Osteoblast (primary cell): ENCODE measurements at regions not wholly inside any gene's neighbourhood (a gene's known extent, or its start where the extent isn't known, plus 50 kb on each side); places are given as distances from the start of the nearest gene placed in this dataset.

Experiments used
- DNase-seq: peaks from one replicate; pipeline ENCODE4 v3.0.0; 2011; ENCODE audit warnings: low spot score, mixed read lengths; ENCODE audit not compliant: insufficient read length; ENCODE audit errors: missing footprints
- H2AFZ ChIP-seq: 2 replicates; pipeline ENCODE4 v1.6.0; 2011; ENCODE audit warnings: mild to moderate bottlenecking, low read length
- H3K27ac ChIP-seq: 2 replicates; pipeline ENCODE4 v1.5.1; 2011; ENCODE audit warnings: mild to moderate bottlenecking, low read depth, low read length, moderate library complexity
- H3K27me3 ChIP-seq: 2 replicates; pipeline ENCODE4 v1.6.0; 2012; ENCODE audit warnings: mild to moderate bottlenecking, control low read depth, inconsistent platforms, low read length, moderate library complexity; ENCODE audit not compliant: insufficient read depth
- H3K36me3 ChIP-seq: 2 replicates; pipeline ENCODE4 v1.5.1; 2011; ENCODE audit warnings: mild to moderate bottlenecking, low read length, control low read depth, moderate library complexity; ENCODE audit not compliant: insufficient read depth
- H3K4me1 ChIP-seq: 2 replicates; pipeline ENCODE4 v1.5.1; 2011; ENCODE audit warnings: mild to moderate bottlenecking, low read length, control low read depth, moderate library complexity; ENCODE audit not compliant: insufficient read depth
- H3K4me2 ChIP-seq: 2 replicates; pipeline ENCODE4 v1.6.0; 2011; ENCODE audit warnings: mild to moderate bottlenecking, low read length; ENCODE audit not compliant: insufficient read depth
- H3K4me3 ChIP-seq: fragments of 200-600 bp; sonication (generic); 3 replicates; pipeline ENCODE4 v1.5.1; 2012; ENCODE audit warnings: mild to moderate bottlenecking, low read length, inconsistent platforms; ENCODE audit not compliant: insufficient read depth
- H3K79me2 ChIP-seq: 2 replicates; pipeline ENCODE4 v1.6.0; 2012; ENCODE audit warnings: mild to moderate bottlenecking, low read length, control low read depth, inconsistent platforms; ENCODE audit not compliant: insufficient read depth
- H3K9me3 ChIP-seq: 2 replicates; pipeline ENCODE4 v1.5.1; 2011; ENCODE audit warnings: low read depth, low read length, control low read depth
- H4K20me1 ChIP-seq: 2 replicates; pipeline ENCODE4 v1.6.0; 2012; ENCODE audit warnings: mild to moderate bottlenecking, low read length, control low read depth; ENCODE audit not compliant: insufficient read depth
- TF ChIP-seq, protein P1 (sequence below): IDR thresholded peaks from 2 replicates; pipeline ENCODE4 v1.5.1; 2011; ENCODE audit warnings: mild to moderate bottlenecking, low read depth, low read length, moderate library complexity; ENCODE audit errors: extremely low read depth

DNA sequence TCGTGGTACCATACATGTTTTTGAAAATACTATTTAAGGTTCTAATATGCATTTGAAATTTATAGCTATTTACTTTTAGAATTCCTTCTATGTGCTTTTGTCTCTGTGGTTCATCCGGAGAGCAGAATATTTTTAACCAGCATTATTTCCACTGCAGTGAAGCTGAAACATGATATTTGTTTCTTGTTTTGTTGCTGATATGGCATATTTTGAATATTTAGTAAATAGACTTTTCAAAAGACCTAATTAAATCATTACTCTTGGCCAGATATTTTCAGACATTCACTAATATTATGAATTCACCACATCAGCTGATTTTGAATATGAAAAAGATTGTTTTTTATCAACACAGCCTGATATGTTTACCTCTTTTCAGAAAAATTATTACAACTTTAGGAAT, 87.0 kb downstream of the FAT4 start:
- H3K9me3 ChIP-seq = no peaks in the 10 kb centered on the region
- no peak overlapping the region for H2AFZ ChIP-seq
- no peak overlapping the region for H3K27ac ChIP-seq
- H3K4me2 ChIP-seq = no peak overlapping the region
- no peaks in the 10 kb centered on the region for H4K20me1 ChIP-seq
- H3K4me1 ChIP-seq = peaks cover 2% of the 10 kb centered on the region
- no peaks in the 10 kb centered on the region for H3K36me3 ChIP-seq
- no peaks in the 10 kb centered on the region for H3K79me2 ChIP-seq
- no peaks in the 10 kb centered on the region for H3K27me3 ChIP-seq
- DNase-seq = no peak
- no peak overlapping the region for H3K4me3 ChIP-seq
- TF ChIP-seq, protein P1, sequence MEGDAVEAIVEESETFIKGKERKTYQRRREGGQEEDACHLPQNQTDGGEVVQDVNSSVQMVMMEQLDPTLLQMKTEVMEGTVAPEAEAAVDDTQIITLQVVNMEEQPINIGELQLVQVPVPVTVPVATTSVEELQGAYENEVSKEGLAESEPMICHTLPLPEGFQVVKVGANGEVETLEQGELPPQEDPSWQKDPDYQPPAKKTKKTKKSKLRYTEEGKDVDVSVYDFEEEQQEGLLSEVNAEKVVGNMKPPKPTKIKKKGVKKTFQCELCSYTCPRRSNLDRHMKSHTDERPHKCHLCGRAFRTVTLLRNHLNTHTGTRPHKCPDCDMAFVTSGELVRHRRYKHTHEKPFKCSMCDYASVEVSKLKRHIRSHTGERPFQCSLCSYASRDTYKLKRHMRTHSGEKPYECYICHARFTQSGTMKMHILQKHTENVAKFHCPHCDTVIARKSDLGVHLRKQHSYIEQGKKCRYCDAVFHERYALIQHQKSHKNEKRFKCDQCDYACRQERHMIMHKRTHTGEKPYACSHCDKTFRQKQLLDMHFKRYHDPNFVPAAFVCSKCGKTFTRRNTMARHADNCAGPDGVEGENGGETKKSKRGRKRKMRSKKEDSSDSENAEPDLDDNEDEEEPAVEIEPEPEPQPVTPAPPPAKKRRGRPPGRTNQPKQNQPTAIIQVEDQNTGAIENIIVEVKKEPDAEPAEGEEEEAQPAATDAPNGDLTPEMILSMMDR = no peak

DNA sequence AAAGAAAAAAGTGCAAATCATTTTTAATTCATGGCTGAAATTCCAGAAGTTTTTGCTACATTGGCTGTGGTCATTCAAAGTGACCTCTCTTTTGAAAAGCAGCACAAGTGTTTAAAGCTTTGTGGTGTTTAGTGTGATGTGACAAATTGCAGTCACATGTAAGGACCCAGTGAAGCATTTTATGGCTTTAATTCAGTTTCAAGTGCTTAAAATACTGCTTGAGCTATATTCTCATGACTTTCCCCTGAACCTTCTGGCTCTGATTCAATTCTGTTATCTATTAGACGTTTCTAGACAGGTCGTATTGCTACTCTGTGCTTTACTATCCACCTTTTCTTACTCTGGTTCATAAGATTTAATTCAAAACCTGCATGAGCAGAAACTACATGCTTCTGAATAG, 105.8 kb downstream of the FAT4 start:
- no peak for DNase-seq

GRCh38 chr4:125421547-125421946, 106.8 kb downstream of the FAT4 start:
- Histone ChIP-seq H3K9me3 (no peaks in the 10 kb centered on the region), H3K36me3 (no peaks in the 10 kb centered on the region), H3K27me3 (no peaks in the 10 kb centered on the region), H4K20me1 (no peaks in the 10 kb centered on the region), H2AFZ (no peak overlapping the region), H3K4me1 (no peaks in the 10 kb centered on the region), H3K4me3 (no peak overlapping the region), H3K79me2 (no peaks in the 10 kb centered on the region), H3K27ac (no peak overlapping the region), H3K4me2 (no peak overlapping the region)
- TF ChIP-seq, protein P1 = no peak
- no peak for DNase-seq

More for the DNA sequence above, 105.8 kb downstream of the FAT4 start:
- Histone ChIP-seq H2AFZ (no peak overlapping the region), H3K4me3 (no peak overlapping the region), H4K20me1 (no peaks in the 10 kb centered on the region), H3K27me3 (no peaks in the 10 kb centered on the region), H3K27ac (no peak overlapping the region), H3K4me1 (no peaks in the 10 kb centered on the region), H3K79me2 (no peaks in the 10 kb centered on the region), H3K9me3 (no peaks in the 10 kb centered on the region), H3K4me2 (no peak overlapping the region), H3K36me3 (no peaks in the 10 kb centered on the region)
- TF ChIP-seq, protein P1 = no peak

- Histone ChIP-seq H3K27me3 (no peaks in the 10 kb centered on the region), H3K9me3 (no peaks in the 10 kb centered on the region), H3K36me3 (no peaks in the 10 kb centered on the region), H3K27ac (no peak overlapping the region), H2AFZ (no peak overlapping the region), H3K4me2 (no peak overlapping the region), H3K4me3 (no peak overlapping the region), H4K20me1 (no peaks in the 10 kb centered on the region), H3K79me2 (no peaks in the 10 kb centered on the region), H3K4me1 (no peaks in the 10 kb centered on the region)
- DNase-seq = no peak
- TF ChIP-seq, protein P1 = no peak
Measured at GRCh38 chr4:125423124-125423523, 108.4 kb downstream of the FAT4 start.
